Nephron (organoid): ENCODE measurements at regions not wholly inside any gene's neighbourhood (a gene's known extent, or its start where the extent isn't known, plus 50 kb on each side); places are given as distances from the start of the nearest gene placed in this dataset.

ENCODE experiments used
- H3K27ac Mint-ChIP-seq, 3 experiments: 2 replicates each; pipeline ENCODE4 v1.8.0; 2020; ENCODE audit warnings: mixed read lengths in 3 of 3, mild to moderate bottlenecking in 2 of 3, moderate library complexity in 1 of 3
- H3K27me3 Mint-ChIP-seq: 2 replicates; pipeline ENCODE4 v1.8.0; 2021; ENCODE audit warnings: low read depth, mild to moderate bottlenecking, moderate library complexity, mixed read lengths
- H3K36me3 Mint-ChIP-seq: 2 replicates; pipeline ENCODE4 v1.8.0; 2020; ENCODE audit warnings: low read depth, mixed read lengths
- H3K4me1 Mint-ChIP-seq: 2 replicates; pipeline ENCODE4 v1.8.0; 2020; ENCODE audit warnings: mixed read lengths
- H3K4me3 Mint-ChIP-seq, 3 experiments: 2 replicates each; pipeline ENCODE4 v1.8.0; 2020; ENCODE audit warnings: mild to moderate bottlenecking in 3 of 3, mixed read lengths in 3 of 3, moderate library complexity in 2 of 3
- H3K9me3 Mint-ChIP-seq: 2 replicates; pipeline ENCODE4 v1.8.0; 2020; ENCODE audit warnings: mixed read lengths
- TF ChIP-seq, protein P1 (sequence below), 3 experiments: fragments of 200-600 bp; sonication (generic); IDR thresholded peaks; one replicate each; pipeline ENCODE4 v1.5.0; 2021; ENCODE audit warnings: antibody characterized with exemption in 3 of 3; ENCODE audit not compliant: unreplicated experiment in 3 of 3

DNA sequence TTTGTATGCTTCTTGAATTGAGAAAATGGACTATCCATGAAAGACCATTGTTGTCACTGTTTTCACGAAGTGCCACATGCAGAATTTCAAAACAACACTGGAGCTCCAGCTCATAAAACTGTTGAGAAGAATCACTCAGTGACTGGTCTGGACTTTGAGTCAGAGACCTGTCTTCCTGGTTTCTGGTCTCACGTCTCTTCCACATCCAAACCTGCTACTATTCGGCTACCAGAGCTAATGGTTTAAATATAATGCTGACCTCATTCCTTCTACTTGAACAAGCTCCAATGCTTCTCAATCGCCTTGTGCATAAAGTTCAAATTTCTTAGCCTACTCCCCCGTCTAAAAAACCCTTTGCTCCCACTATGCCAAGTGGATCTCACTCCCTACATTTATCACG, 227.9 kb upstream of the NR2F2 start:
- H3K4me3 Mint-ChIP-seq, result no peak overlapping the region
- peaks cover 34% of the 10 kb centered on the region for H3K4me1 Mint-ChIP-seq
- H3K9me3 Mint-ChIP-seq, result no peaks in the 10 kb centered on the region
- TF ChIP-seq, protein P1, sequence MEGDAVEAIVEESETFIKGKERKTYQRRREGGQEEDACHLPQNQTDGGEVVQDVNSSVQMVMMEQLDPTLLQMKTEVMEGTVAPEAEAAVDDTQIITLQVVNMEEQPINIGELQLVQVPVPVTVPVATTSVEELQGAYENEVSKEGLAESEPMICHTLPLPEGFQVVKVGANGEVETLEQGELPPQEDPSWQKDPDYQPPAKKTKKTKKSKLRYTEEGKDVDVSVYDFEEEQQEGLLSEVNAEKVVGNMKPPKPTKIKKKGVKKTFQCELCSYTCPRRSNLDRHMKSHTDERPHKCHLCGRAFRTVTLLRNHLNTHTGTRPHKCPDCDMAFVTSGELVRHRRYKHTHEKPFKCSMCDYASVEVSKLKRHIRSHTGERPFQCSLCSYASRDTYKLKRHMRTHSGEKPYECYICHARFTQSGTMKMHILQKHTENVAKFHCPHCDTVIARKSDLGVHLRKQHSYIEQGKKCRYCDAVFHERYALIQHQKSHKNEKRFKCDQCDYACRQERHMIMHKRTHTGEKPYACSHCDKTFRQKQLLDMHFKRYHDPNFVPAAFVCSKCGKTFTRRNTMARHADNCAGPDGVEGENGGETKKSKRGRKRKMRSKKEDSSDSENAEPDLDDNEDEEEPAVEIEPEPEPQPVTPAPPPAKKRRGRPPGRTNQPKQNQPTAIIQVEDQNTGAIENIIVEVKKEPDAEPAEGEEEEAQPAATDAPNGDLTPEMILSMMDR (IDR thresholded peaks at IDR 0.05; ENCODE audit: unreplicated experiment in 3 of 3), result no peak
- H3K27ac Mint-ChIP-seq, result peak overlapping the region in 1 of 3 experiments; percentile 1
- peaks cover 6% of the 10 kb centered on the region for H3K27me3 Mint-ChIP-seq
- H3K36me3 Mint-ChIP-seq, result peaks cover 16% of the 10 kb centered on the region

DNA sequence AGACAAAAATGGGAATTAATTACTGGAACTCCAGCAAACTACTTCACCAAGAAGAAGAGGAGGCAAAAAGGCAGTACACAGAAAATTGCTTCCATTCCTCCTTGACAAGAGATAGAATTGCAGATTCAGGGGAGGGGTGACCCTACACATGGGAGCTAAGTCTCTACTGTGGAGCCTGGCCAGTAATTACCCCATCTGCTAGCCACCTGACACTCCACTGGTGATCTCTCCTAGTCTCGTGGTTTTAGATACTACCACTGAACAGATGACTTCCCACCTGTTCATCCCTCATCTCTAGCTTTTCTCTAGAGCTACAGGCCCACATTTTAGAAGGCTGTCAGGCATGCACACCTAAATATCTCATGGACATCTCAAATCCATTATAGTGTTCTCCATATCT, 224.3 kb upstream of the NR2F2 start:
- H3K27me3 Mint-ChIP-seq, result peaks cover 6% of the 10 kb centered on the region
- H3K36me3 Mint-ChIP-seq, result peaks cover 14% of the 10 kb centered on the region
- H3K9me3 Mint-ChIP-seq, result no peaks in the 10 kb centered on the region
- no peak overlapping the region for H3K4me3 Mint-ChIP-seq
- H3K4me1 Mint-ChIP-seq, result peaks cover 29% of the 10 kb centered on the region
- TF ChIP-seq, protein P1 (IDR thresholded peaks at IDR 0.05; ENCODE audit: unreplicated experiment in 3 of 3), result no peak
- H3K27ac Mint-ChIP-seq, result no peak overlapping the region

DNA sequence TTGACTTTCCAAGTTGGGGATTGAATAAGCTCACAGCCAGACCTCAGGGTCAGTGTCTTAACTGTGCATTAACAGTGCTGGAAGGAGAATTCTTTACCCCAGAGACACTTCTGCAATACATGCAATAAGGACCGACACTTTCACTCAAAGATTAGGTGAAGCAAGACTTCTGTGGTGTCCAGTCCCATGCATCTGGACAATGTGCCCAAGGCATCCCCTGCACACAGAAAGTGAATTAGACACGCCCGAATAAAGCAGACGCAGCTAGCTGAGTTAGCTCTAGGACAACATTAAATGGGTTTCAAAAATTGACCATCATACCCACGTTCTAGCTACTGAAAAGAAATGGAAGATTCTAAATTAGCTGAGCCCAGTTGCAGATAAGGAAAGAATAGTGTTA, 223.9 kb upstream of the NR2F2 start:
- TF ChIP-seq, protein P1 (IDR thresholded peaks at IDR 0.05; ENCODE audit: unreplicated experiment in 3 of 3), result no peak
- Mint-ChIP-seq H3K4me1 (peaks cover 29% of the 10 kb centered on the region), H3K4me3 (no peak overlapping the region), H3K27ac (no peak overlapping the region), H3K9me3 (no peaks in the 10 kb centered on the region), H3K36me3 (peaks cover 14% of the 10 kb centered on the region), H3K27me3 (peaks cover 6% of the 10 kb centered on the region)

DNA sequence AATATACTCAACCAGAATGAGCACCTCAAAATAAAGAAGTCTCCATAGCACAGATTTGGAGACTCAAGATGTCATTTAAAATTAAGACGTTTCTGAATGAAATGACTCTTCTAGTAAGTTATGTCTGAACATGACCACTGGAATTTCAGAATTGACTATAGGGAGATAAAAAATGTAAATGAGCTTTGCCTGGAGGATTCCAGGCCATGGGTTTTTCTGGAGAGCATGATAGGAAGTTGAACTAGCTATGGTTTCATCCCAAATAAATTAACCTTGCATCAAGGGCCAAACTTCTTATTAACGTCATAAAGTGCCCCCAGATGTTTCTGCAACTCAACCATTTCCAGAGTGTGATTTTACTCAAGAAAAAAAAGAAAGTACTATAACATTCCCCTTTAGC, 222.6 kb upstream of the NR2F2 start:
- Mint-ChIP-seq H3K4me1 (peaks cover 35% of the 10 kb centered on the region), H3K36me3 (peaks cover 11% of the 10 kb centered on the region), H3K4me3 (no peak overlapping the region), H3K9me3 (no peaks in the 10 kb centered on the region), H3K27me3 (peaks cover 6% of the 10 kb centered on the region), H3K27ac (no peak overlapping the region)
- TF ChIP-seq, protein P1 (IDR thresholded peaks at IDR 0.05; ENCODE audit: unreplicated experiment in 3 of 3), result no peak

DNA sequence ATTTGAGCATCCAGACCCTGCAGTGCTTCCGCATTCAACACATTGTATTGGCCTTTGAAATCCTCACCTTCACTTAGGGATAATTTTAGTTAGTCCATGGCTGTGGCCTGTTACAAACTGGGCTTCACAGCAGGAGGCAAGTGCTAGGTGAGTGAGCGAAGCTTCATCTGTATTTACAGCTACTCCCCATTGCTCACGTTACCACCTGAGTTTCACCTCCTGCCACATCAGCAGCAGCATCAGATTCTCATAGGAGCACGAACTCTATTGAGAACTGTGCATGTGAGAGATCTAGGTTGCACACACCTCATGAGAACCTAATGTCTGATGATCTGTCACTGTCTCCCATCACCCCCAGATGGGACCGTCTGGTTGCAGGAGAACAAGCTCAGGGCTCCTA, 222.1 kb upstream of the NR2F2 start:
- Mint-ChIP-seq H3K4me1 (peaks cover 37% of the 10 kb centered on the region), H3K4me3 (no peak overlapping the region), H3K36me3 (peaks cover 10% of the 10 kb centered on the region), H3K27me3 (peaks cover 6% of the 10 kb centered on the region), H3K9me3 (no peaks in the 10 kb centered on the region), H3K27ac (no peak overlapping the region)
- TF ChIP-seq, protein P1 (IDR thresholded peaks at IDR 0.05; ENCODE audit: unreplicated experiment in 3 of 3), result no peak

DNA sequence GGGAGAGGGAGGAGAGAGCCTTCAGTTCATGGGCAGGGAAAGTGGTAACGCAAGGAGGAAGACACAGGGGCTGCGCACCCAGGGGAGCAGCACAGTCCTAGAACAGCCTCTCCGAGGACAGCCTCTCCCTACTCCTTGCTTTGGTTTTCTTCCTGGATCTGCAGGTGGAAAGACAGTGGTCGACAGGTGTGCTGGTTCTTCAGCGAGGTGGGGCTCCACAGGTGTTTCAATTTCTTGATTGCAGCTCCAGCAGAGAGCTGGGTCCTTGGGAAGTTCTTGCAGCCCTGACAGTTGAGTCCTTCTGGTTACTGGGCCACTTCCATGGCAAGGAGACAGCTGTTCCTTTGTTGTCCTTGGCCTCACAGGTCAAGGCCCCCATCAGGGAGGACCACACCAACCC, 220.7 kb upstream of the NR2F2 start:
- no peak overlapping the region for H3K4me3 Mint-ChIP-seq
- H3K9me3 Mint-ChIP-seq, result no peaks in the 10 kb centered on the region
- H3K27ac Mint-ChIP-seq, result no peak overlapping the region
- TF ChIP-seq, protein P1 (IDR thresholded peaks at IDR 0.05; ENCODE audit: unreplicated experiment in 3 of 3), result no peak
- H3K27me3 Mint-ChIP-seq, result peaks cover 6% of the 10 kb centered on the region
- H3K4me1 Mint-ChIP-seq, result peaks cover 38% of the 10 kb centered on the region
- peaks cover 12% of the 10 kb centered on the region for H3K36me3 Mint-ChIP-seq
